ENCODE measurements at regions not wholly inside any gene's neighbourhood (a gene's known extent, or its start where the extent isn't known, plus 50 kb on each side); places are given as distances from the start of the nearest gene placed in this dataset.

DNA sequence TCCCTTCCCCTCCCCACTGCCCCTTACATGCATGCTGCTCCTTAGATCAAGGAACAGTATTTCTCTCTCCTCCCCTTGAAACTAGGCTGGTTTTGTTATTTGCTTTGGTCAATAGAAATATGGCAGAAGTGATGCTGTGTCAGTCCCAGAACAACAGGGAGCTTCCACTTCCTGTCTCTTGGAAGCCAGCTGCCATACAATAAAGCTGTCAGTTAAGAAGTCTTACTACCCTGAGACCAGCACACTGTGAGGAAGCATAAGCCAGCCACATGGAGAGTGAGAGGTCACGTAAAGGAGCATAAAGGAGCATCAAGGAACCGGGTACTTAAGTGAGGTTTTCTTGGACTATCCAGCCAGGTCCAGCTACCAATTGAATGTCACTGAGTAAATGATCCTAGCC is 126.6 kb downstream of the NOL4 start:
- TF ChIP-seq POLR2A (IDR thresholded peaks at IDR 0.05) (no peak), POLR2AphosphoS5 (IDR thresholded peaks at IDR 0.05) (no peak)

Data from upper lobe of left lung (tissue), 4 donors.